Activated T-cell treated with anti-CD3 and anti-CD28 coated beads for 24 hours (primary cell): ENCODE measurements at regions not wholly inside any gene's neighbourhood (a gene's known extent, or its start where the extent isn't known, plus 50 kb on each side); places are given as distances from the start of the nearest gene placed in this dataset.
"Not testable (repeated sequence)": the region's sequence is repeated elsewhere in the genome, so short reads cannot be mapped to it uniquely, and the experiment has no call there.

Experiments used
- DNase-seq: peaks from one replicate; pipeline ENCODE4 v3.0.0-alpha.2; 2020; ENCODE audit warnings: low read depth

DNA sequence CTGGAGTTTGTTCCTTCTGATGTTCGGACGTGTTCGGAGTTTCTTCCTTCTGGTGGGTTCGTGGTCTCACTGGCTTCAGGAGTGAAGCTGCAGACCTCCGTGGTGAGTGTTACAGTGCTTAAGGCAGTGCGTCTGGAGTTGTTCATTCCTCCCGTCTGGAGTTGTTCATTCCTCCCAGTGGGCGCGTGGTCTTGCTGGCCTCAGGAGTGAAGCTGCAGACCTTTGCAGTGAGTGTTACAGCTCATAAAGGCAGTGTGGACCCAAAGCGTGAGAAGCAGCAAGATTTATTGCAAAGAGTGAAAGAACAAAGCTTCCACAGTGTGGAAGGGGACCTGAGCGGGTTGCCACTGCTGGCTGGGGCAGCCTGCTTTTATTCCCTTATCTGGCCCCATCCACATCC lies 63.4 kb upstream of the DDHD1 start:
- DNase-seq, result not testable (repeated sequence)

DNA sequence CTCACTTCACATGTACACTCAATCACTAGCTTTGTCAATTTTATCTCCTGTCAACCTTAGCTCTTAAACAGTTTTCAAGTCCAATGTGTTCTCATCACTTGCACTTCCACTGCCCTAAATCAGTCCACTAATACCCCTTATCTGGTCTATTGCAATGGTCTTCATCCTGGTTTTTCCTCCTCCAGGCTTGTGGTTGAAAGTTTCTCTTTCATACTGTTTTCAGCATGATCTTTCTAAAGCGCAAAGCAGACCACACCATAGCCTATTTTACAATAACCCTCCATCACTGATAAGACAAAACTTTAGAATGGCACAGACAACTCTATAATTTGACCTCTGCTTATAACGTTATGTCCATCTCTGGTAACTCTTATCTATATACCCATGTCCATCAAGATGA lies 62.0 kb upstream of the DDHD1 start:
- no peak for DNase-seq

DNA sequence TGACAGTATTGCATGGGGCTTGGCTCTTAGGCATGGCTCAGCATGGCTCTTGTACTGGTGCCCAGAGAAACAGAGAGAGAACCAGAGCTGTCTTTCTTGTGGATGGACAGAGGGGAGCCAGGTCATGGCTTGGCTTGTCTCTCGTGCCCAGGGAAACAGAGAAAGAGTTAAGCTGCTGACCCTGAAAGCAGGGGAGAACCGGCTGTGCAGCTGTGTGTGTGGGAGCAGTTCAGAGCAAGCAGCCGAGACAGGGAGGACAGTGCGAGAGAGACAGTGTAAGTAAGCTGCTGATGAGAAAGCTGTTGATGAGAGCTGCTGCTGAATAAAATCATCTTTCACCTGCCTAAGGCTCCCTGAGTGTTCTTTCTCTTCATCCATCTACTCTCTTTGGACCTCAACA lies 61.3 kb upstream of the DDHD1 start:
- no peak for DNase-seq

GRCh38 chr14:53213761-53214160 lies 60.6 kb upstream of the DDHD1 start:
- DNase-seq, result no peak

DNA sequence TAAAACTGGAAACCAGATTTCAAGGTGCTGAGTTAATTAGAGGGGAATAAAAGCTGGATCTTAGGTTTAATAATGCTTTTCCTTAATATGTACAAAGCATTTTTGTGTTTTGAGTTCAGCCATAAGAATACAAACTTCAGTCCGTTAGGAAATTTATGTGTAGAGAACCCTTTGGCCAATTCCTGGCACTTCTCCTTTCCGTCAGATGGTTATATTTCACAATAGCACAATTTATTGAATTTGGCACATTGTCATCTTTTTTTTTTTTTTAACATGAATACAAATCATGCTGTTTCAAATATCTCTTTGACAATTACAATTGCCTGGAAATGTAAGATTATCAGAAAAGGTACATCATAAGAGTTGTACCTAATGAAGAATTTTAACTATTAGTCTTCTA lies 56.2 kb upstream of the DDHD1 start:
- no peak for DNase-seq
